ENCODE measurements at regions not wholly inside any gene's neighbourhood (a gene's known extent, or its start where the extent isn't known, plus 50 kb on each side); places are given as distances from the start of the nearest gene placed in this dataset.

GRCh38 chr2:128550389-128550788, 231.7 kb upstream of the HS6ST1 start:
- ATAC-seq, result no peak
- Mint-ChIP-seq H3K27me3 (ENCODE audit: low read depth) (no peaks in the 10 kb centered on the region), H3K4me3 (no peak overlapping the region), H3K36me3 (ENCODE audit: insufficient read depth) (no peaks in the 10 kb centered on the region), H3K9me3 (no peaks in the 10 kb centered on the region), H3K4me1 (ENCODE audit: low read depth) (no peaks in the 10 kb centered on the region)
- DNase-seq, result no peak

- no peak overlapping the region for H3K4me3 Mint-ChIP-seq
- no peaks in the 10 kb centered on the region for H3K9me3 Mint-ChIP-seq
- ATAC-seq (no peak), DNase-seq (no peak)
- H3K36me3 Mint-ChIP-seq (ENCODE audit: insufficient read depth), result no peaks in the 10 kb centered on the region
- no peaks in the 10 kb centered on the region for H3K4me1 Mint-ChIP-seq (ENCODE audit: low read depth)
- H3K27me3 Mint-ChIP-seq (ENCODE audit: low read depth), result no peaks in the 10 kb centered on the region
Observed at GRCh38 chr2:128550801-128551416, 232.2 kb upstream of the HS6ST1 start.

- Mint-ChIP-seq H3K9me3 (no peaks in the 10 kb centered on the region), H3K36me3 (ENCODE audit: insufficient read depth) (no peaks in the 10 kb centered on the region), H3K4me3 (no peak overlapping the region), H3K27me3 (ENCODE audit: low read depth) (no peaks in the 10 kb centered on the region), H3K4me1 (ENCODE audit: low read depth) (no peaks in the 10 kb centered on the region)
- no peak for ATAC-seq
- no peak for DNase-seq
Observed at GRCh38 chr2:128551435-128551834, 232.8 kb upstream of the HS6ST1 start.

- Mint-ChIP-seq H3K36me3 (ENCODE audit: insufficient read depth) (no peaks in the 10 kb centered on the region), H3K9me3 (no peaks in the 10 kb centered on the region), H3K27me3 (ENCODE audit: low read depth) (no peaks in the 10 kb centered on the region), H3K4me3 (no peak overlapping the region), H3K4me1 (ENCODE audit: low read depth) (no peaks in the 10 kb centered on the region)
- DNase-seq, result no peak
- ATAC-seq, result no peak
Observed at GRCh38 chr2:128552141-128552805, 233.6 kb upstream of the HS6ST1 start.

GRCh38 chr2:128552806-128553551, 234.3 kb upstream of the HS6ST1 start:
- no peaks in the 10 kb centered on the region for H3K36me3 Mint-ChIP-seq (ENCODE audit: insufficient read depth)
- no peaks in the 10 kb centered on the region for H3K27me3 Mint-ChIP-seq (ENCODE audit: low read depth)
- H3K4me1 Mint-ChIP-seq (ENCODE audit: low read depth), result no peaks in the 10 kb centered on the region
- ATAC-seq (no peak), DNase-seq (no peak)
- H3K9me3 Mint-ChIP-seq, result no peaks in the 10 kb centered on the region
- H3K4me3 Mint-ChIP-seq, result no peak overlapping the region

GRCh38 chr2:128554151-128554769, 235.6 kb upstream of the HS6ST1 start:
- ATAC-seq (no peak), DNase-seq (no peak)
- H3K27me3 Mint-ChIP-seq (ENCODE audit: low read depth), result no peaks in the 10 kb centered on the region
- no peaks in the 10 kb centered on the region for H3K4me1 Mint-ChIP-seq (ENCODE audit: low read depth)
- no peaks in the 10 kb centered on the region for H3K9me3 Mint-ChIP-seq
- no peak overlapping the region for H3K4me3 Mint-ChIP-seq
- no peaks in the 10 kb centered on the region for H3K36me3 Mint-ChIP-seq (ENCODE audit: insufficient read depth)

GRCh38 chr2:128555433-128555832, 236.8 kb upstream of the HS6ST1 start:
- Mint-ChIP-seq H3K4me3 (no peak overlapping the region), H3K9me3 (no peaks in the 10 kb centered on the region), H3K27me3 (ENCODE audit: low read depth) (peaks cover 3% of the 10 kb centered on the region), H3K4me1 (ENCODE audit: low read depth) (no peaks in the 10 kb centered on the region), H3K36me3 (ENCODE audit: insufficient read depth) (no peaks in the 10 kb centered on the region)
- DNase-seq, result no peak
- no peak for ATAC-seq

- DNase-seq (no peak), ATAC-seq (no peak)
- Mint-ChIP-seq H3K4me1 (ENCODE audit: low read depth) (no peaks in the 10 kb centered on the region), H3K4me3 (no peak overlapping the region), H3K36me3 (ENCODE audit: insufficient read depth) (no peaks in the 10 kb centered on the region), H3K9me3 (no peaks in the 10 kb centered on the region), H3K27me3 (ENCODE audit: low read depth) (peaks cover 3% of the 10 kb centered on the region)
Observed at GRCh38 chr2:128556089-128556488, 237.4 kb upstream of the HS6ST1 start.

GRCh38 chr2:128556633-128557032, 238.0 kb upstream of the HS6ST1 start:
- no peaks in the 10 kb centered on the region for H3K4me1 Mint-ChIP-seq (ENCODE audit: low read depth)
- no peaks in the 10 kb centered on the region for H3K36me3 Mint-ChIP-seq (ENCODE audit: insufficient read depth)
- ATAC-seq (no peak), DNase-seq (no peak)
- no peaks in the 10 kb centered on the region for H3K9me3 Mint-ChIP-seq
- H3K27me3 Mint-ChIP-seq (ENCODE audit: low read depth), result peaks cover 3% of the 10 kb centered on the region
- no peak overlapping the region for H3K4me3 Mint-ChIP-seq

GRCh38 chr2:128557069-128557468, 238.4 kb upstream of the HS6ST1 start:
- Mint-ChIP-seq H3K4me3 (no peak overlapping the region), H3K27me3 (ENCODE audit: low read depth) (peaks cover 3% of the 10 kb centered on the region), H3K36me3 (ENCODE audit: insufficient read depth) (no peaks in the 10 kb centered on the region), H3K4me1 (ENCODE audit: low read depth) (no peaks in the 10 kb centered on the region), H3K9me3 (no peaks in the 10 kb centered on the region)
- DNase-seq, result no peak
- no peak for ATAC-seq

GRCh38 chr2:128557831-128558241, 239.2 kb upstream of the HS6ST1 start:
- no peaks in the 10 kb centered on the region for H3K4me1 Mint-ChIP-seq (ENCODE audit: low read depth)
- H3K4me3 Mint-ChIP-seq, result no peak overlapping the region
- peaks cover 3% of the 10 kb centered on the region for H3K27me3 Mint-ChIP-seq (ENCODE audit: low read depth)
- DNase-seq, result no peak
- no peaks in the 10 kb centered on the region for H3K9me3 Mint-ChIP-seq
- no peaks in the 10 kb centered on the region for H3K36me3 Mint-ChIP-seq (ENCODE audit: insufficient read depth)
- no peak for ATAC-seq

- no peak overlapping the region for H3K4me3 Mint-ChIP-seq
- DNase-seq (no peak), ATAC-seq (no peak)
- H3K27me3 Mint-ChIP-seq (ENCODE audit: low read depth), result peaks cover 3% of the 10 kb centered on the region
- H3K36me3 Mint-ChIP-seq (ENCODE audit: insufficient read depth), result no peaks in the 10 kb centered on the region
- no peaks in the 10 kb centered on the region for H3K4me1 Mint-ChIP-seq (ENCODE audit: low read depth)
- H3K9me3 Mint-ChIP-seq, result no peaks in the 10 kb centered on the region
Observed at GRCh38 chr2:128558441-128558840, 239.8 kb upstream of the HS6ST1 start.

GRCh38 chr2:128558895-128559532, 240.3 kb upstream of the HS6ST1 start:
- no peak for ATAC-seq
- Mint-ChIP-seq H3K9me3 (no peaks in the 10 kb centered on the region), H3K4me3 (no peak overlapping the region), H3K27me3 (ENCODE audit: low read depth) (peaks cover 3% of the 10 kb centered on the region), H3K4me1 (ENCODE audit: low read depth) (no peaks in the 10 kb centered on the region), H3K36me3 (ENCODE audit: insufficient read depth) (no peaks in the 10 kb centered on the region)
- no peak for DNase-seq

All from activated T-cell treated with anti-CD3 and anti-CD28 coated beads, Interleukin-2, amount 50 U/mL, for 4 hours (primary cell).